Stimulated activated CD4-positive, alpha-beta T cell treated with anti-CD3 and anti-CD28 coated beads, Interleukin-12 subunit alpha, Interleukin-12 subunit beta, amount 100 ng/mL, for 4 hours (primary cell): ENCODE measurements at regions not wholly inside any gene's neighbourhood (a gene's known extent, or its start where the extent isn't known, plus 50 kb on each side); places are given as distances from the start of the nearest gene placed in this dataset.

Experiments
- DNase-seq: peaks from one replicate; pipeline ENCODE4 v3.0.0-alpha.2; 2020

DNA sequence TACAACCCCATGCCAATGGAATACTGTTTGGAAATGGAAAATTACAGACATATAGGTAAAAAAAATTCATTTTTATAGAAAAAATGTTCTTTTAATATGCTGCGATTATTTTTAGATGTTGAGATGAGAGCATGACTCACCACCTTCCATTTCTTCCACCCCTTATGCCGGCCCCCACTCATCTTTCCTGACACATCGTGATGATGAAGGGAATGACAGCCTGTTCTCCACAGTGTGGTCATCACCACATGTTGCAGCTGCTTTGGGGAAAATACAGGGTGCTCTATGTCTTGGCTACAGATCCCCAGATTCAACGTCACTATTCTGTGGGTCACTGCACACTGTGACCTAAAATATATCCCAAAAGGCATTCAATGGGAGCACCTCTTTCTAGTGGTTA, 916.2 kb downstream of the METTL15 start:
- no peak for DNase-seq

DNA sequence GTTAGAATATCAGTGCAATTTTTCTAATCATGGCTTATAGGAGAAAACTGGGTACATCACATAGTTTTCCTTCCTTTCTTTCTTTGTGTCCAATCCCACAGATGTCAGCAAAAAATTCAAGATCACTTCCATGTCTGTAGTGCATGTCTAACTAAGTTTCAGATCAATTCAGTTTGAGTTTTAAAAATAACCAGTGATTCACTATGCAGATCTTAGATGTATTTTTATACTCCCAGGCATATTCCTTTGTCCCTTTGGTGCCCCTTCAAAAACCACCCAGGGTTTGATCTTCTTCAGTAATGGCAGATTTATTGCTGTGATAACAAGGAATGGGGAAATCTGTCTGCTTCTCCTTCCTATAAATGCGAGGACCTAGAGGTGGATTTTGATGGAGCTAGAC, 915.6 kb downstream of the METTL15 start:
- no peak for DNase-seq

DNA sequence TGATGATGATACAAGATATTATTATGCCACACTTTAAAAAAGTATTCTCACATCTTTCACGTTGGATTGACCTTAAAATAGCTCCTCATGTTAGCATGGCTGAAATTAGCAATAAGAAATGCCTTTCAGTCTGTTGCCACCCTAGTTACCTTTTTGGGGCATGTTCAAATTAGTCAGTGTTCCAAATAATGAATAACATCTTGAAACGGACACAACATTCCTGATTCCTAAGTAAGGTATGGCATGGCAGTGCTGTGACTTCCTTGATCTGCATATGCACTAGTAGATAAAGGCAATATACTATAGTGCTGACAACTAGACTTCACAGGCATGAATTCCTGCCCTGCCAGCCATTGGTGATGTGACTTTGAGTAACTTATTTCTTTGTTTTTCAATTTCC, 914.5 kb downstream of the METTL15 start:
- DNase-seq, result no peak

DNA sequence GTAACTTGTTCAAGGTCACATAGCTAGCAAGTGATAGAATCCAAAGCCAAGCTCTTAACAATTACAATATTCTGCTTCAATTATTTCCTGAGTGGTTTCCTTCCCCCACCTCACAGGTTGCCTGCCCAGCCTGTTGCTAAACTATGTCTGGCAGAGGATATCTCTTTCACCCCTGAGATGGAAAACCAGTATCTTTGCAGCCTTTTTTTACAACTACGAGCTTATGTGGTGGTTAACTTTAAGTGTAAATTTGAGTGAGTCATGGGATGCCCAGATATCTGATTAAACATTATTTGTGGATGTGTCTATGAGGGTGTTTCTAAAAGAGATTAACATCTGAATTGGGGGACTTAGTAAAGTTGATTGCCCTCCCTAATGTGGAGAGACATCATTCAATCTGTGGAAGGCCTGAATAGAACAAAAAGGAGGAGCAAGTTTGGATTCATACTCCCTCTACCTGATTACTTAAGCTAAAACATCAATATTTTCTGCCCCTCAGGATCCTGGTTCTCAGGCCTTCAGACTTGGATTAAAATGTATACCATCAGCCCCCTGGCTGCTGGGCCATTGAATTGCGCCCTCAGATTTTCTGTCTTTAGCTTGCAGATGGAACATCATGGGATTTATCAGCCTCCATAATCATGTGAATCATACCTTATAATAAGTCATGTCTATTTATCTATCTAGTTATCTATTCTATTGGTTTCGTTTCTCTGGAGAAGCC, 911.9 kb downstream of the METTL15 start:
- no peak for DNase-seq

DNA sequence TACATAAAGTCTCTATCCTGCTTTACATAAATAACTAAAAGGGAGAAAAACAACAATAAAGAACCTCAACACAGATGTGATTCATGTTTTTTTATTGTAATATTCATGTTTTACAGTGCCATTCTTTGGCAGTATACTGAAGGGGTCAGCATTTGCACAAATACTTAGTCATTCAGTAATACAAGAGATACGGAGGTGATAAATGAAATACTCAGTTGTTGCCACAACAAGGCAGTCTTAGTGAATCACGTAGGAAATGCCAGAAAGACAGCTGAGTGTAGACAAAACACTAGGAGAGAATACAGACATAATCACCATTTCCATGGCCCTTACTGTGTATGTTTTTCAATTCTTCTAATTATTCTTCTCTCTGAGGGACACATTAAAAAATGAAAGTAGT, 910.4 kb downstream of the METTL15 start:
- no peak for DNase-seq

DNA sequence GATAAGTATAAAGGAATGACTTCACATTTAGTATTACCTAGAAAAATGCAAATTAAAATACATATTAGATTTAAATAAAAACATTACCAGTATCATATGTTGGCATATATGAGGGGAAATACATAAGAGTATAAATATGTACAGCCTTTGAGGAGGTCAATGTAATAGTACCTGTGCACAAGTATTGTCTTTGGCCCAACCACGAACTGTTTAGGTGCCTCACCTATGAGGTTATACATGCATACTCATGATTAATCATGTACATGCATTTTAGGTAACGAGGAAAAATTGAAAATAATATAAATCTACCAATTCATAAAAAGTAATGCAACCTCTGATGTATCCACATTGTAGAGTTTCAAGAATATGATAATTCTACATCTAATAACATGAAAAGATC, 909.8 kb downstream of the METTL15 start:
- no peak for DNase-seq

DNA sequence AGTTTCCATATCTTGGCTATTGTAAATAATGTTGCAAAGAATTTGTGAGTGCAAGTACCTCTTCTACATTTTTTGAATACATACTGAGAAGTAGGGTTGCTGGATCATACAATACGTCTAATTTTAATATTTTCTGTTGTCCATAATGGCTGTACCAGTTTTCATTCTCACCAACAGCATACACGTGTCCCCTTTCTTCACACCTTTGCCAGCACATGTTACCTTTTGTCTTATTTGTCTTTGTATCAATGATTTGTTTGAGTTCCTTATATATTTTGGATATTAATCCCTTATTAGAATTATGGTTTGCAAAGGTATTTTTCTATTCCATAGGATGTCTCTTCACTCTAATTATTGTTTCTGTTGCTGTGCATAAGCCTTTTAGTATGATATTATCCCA, 904.3 kb downstream of the METTL15 start:
- no peak for DNase-seq

DNA sequence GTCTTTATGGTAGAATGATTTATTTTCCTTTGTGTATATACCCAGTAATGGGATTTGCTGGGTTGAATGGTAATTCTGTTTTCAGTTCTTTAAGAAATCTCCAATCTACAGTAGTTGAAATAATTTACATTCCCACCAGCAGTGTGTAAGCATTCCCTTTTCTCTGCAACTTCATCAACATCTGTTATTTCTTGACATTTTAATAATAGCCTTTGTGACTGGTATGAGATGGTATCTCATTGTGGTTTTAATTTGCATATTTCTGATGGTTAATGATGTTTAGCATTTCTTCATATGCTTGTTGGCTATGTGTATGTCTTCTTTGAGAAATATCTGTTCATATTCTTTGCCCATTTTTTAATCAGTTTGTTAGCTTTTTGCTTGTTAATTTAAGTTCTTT, 901.2 kb downstream of the METTL15 start:
- no peak for DNase-seq

DNA sequence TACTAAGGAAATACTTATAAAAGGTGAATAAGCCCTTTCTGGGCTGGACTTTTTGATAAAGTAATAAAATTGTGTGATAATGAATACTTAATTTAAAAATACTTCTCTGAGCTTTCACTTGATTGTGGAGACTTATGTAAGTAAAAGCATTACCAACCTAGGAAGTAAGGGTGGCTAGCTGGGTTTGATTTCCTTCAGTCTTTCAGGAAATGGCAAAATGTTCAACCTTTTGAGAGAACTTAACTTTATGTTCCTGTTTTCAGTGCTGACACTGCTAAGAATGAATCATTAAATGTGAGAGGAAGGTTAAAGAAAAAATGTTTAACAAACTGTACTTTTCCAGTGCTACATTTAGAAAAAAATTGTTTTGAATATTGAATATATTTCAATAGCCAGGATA, 900.3 kb downstream of the METTL15 start:
- no peak for DNase-seq

DNA sequence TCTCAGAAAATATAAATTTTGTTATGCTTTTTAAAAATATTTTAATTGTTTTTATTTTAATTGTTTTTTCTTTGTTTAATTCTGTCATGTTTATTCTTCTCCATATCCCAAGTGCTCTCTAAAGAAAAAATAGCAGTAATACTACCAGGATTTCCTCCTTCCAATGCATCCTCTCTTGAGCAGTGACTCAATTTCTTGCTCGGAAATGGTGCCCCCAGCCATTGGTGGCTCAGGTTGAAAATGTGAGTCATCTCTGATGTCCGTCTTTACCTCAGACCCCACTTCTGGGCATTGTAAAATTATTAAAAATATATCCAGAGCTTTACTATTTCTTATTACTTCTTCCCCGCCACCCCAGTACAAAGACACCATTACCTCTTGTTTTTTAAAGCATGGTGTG, 898.5 kb downstream of the METTL15 start:
- DNase-seq, result no peak

DNA sequence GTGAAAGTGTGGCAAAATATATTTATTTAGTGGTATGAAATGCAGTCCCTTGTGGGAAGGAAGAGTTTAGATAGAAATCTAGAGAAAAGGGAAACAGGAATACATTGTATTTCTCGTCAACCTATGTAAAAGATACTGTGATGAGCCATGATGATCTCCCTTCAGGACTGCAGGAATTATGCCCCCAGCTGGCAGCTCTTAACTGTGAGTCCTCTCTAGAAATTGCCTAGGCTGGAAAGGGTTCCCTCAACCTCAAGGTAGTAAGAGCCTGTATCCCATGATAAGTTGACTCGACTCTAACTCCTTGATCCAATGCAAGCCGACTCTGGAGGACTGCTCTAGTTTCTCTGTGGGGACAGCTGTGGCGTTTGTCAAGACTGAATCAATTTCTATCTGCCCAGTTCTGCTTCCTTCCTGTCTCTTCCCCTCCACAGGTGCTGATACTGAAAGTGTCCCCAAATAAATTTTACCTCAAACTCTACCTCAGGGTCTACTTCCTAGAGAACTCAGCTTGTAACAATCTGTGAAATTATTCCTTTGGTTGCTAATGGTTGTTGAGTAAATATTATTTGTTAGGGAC, 897.3 kb downstream of the METTL15 start:
- no peak for DNase-seq

DNA sequence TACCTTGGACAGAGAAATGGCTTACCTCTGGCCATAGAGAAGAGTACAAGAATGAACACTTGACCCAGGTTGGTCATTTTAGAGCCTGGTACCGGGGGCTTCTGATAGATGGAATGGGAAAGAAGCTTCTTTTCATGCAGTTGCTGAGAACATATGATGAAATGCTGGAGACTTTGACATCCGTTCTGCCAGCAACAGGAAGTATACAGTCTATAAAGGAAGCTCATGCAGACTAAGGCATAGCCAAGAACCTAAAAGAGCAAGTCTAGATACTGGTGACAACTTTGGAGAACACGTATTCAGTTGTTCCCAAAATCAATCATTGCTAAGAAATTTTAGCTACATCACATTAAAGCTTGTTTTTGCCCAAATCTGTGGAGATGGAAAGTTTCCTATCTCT, 894.6 kb downstream of the METTL15 start:
- no peak for DNase-seq

DNA sequence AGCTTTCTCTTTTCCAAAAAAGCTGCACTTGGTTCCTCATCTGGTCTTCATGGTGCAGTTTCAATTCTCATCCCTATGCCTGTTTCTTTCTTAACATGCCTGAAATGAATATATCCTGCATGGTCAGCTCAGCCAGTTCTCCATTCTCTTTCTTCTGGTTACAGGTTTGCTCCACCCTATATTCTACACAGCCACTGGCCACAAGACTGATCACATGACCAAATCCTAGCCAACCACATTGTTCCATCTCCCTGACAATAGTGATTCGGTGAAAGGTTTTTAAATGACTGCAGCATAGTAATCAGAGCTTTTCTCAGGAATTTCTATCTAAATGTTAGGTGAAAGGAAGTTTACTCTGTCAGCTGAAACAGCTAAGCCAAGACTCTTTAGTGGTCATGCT, 891.4 kb downstream of the METTL15 start:
- no peak for DNase-seq

DNA sequence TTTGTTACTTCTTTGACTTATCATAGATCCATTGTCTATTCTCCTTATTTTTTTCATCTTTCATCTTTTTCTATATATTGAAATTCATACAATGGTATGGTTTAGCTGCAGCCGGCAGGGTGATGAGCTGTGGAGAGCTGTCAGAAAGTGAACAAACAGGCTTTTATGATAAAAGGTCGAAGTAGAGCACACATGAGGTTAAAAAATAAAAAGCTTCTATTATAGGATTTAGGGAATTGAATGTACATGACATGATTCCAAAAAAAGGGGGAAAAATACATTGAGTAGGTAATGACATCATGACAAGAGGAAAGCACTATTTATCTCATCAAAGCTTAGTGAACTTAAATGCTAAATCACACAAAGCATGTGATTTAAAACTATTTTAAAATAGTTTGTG, 884.8 kb downstream of the METTL15 start:
- DNase-seq, result no peak

DNA sequence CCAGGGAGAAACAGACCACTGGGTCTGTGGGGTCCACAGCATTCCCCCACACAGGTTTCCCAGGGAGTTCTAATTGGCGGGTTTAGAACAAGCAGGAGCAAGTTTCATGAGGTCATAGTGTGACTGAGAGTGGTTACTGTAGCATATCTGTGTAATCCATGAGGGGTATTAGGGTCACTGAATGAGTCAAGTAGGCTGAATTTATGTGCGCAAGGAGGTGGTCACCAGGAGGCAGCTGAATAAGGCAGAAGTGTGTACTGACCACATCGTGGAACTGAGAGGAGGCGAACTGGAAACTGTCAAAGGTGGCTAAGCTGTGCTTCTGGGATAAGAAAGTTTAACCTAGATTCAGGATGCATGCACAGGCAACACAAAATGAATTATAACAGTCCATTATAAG, 876.0 kb downstream of the METTL15 start:
- no peak for DNase-seq

DNA sequence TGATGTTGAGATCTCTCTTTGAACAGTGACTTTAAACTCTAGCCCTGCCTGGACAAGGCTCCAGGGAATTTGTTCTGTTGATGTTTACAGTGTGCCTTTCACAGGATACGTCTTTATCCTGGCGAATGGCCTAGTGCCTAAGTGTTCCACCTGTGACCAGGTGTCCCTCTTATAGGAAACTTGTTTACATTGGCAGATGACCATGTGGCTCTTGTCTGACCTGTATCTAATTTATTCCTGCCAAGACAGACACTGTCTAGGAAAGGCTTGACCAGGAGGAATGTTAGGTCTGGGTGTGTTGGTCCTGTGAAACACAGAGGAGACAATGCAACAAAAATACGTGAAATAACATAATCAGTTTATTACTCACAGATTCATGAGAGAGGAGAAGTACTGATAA, 875.6 kb downstream of the METTL15 start:
- DNase-seq, result no peak

DNA sequence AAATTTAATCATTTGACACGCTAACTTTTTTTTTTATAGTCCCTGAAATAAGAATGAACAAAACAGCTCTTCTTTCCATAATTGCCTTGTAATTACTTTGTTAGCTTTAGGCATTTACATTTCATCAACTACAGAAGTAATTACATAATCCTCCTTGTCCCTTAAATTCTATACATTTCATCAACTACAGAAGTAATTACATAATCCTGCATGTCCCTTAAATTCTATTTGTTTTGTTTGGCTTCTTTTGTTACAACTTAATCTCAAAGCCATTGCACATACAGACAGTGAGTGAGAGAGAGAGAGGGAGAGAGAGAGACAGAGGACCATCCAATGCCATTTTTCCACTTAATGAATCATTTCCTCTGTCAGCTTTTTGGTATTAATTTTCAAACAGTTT, 873.2 kb downstream of the METTL15 start:
- DNase-seq, result no peak

DNA sequence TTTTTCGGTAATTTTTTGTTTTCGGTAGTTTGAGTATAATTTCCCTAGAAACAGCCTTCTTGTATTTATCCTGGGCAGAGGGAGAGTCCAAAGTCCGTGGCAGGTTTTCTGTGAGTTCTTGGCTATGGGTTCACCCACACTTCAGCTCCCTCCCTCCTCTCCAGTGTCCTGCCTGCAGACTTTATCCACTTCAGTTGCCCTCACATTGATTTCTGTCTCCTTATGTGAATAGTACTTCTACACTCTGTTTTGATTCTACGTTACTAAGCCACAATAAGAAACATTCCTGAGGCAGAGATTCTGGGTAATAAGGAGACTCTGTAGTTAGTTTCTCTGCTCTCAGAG, 868.6 kb downstream of the METTL15 start:
- DNase-seq, result no peak

DNA sequence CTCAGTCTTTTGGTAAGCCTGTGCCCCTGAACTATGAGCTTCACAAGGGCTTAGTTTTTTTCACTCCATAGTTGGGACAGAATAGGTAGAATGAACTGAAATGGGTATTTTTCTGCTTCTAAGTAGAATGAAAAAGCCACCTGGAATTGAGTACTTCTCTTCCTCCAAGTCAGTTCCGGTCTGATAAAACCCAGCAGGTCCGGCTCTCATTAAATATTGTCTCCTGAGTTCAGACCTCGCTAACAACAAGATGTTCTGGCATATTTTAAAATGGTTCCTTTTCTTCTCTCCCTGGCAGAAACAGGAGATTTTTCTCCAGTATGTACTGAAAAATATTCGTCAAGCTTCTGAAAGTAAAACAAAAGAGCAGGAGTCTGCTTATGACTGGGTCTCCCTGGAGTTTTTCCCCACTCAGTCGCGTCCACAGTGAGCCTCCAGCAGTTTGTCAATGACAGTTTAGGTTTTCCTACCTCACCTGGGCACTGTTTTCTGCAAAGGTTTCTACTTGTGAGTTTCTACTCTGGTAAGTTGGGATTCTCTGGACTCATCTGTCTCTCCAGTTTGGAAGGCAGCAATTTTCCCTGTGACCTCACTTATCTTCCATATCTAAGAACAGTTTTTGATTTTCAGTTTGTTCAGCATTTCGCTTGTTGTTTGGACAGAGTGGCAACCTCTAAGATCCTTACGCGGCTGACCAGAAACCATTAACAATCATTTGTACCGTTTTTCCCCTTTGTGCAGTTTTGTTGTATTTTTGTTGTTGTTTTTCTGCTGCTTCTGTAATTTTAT, 868.0 kb downstream of the METTL15 start:
- DNase-seq, result no peak

DNA sequence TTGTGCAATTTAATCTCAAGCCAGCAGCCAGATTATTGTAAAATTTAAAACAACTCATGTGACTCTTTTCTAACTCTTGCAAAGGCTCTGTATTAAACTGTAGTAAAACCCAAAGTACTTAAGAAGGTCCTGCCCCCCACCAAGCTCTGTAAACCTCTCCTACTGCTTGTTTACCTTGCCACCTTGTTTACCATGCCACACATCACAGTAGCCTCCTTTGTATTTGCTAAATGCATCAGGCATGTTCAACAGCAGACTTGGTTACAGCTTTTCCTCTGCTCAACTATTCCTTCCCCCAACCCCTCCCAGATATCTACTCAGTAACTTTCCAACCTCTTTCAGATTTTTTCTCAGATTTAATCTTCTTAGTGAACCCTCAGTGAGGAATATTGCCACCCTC, 861.6 kb downstream of the METTL15 start:
- DNase-seq, result no peak

DNA sequence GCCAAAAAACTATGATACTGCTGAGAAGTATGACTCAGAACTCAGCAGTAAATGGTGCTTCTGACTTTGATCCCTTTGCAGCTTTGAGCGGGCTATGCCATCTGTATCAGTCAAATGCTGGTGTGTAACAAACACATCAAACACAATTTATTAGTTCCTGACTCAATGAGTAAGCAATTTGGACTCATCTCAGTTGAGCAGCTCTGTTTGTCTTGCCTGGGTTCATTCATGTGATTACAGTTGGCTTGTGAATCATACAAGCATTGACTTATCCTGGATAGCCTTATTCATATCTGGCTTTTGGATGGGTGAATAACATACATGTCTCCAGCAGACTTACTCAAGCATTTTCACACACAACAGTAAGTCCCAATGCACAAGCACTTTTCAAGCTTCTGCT, 858.8 kb downstream of the METTL15 start:
- no peak for DNase-seq

DNA sequence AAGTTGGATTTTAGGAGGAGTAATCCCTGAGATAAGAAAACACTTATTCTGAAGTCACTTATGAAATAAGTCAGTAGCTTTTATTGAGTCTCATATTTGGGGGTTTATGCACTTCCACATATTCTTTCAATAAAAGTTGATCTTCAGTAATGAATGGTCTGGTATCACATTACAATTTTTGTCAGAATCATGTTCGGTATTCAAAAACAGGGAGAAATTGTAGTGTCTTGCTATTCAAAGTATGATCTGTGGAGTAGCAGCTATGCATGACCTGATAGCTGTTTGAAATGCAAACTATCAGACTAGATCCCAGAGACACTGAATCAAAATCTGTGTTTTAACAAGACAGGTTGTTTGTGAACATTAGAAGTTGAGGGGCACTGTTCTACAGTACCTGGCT, 857.6 kb downstream of the METTL15 start:
- DNase-seq, result no peak

DNA sequence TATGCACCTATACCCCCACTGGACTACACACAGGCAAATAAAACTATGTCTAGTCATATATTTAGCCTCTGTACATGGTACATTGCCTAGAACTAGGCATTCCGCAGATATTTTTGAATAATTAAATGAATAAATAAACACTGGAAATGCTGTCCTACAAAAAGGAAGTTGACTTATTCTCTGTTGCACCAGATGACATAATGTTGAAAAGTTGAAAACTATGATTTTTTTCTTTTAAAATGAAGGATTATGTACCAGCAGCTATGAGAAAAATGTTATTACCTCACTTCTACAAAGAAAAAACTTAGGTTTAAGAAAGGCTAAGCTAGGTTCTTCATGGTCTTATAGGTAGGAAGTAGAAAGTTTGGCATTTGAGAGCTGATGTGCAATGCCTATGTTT, 856.6 kb downstream of the METTL15 start:
- no peak for DNase-seq

DNA sequence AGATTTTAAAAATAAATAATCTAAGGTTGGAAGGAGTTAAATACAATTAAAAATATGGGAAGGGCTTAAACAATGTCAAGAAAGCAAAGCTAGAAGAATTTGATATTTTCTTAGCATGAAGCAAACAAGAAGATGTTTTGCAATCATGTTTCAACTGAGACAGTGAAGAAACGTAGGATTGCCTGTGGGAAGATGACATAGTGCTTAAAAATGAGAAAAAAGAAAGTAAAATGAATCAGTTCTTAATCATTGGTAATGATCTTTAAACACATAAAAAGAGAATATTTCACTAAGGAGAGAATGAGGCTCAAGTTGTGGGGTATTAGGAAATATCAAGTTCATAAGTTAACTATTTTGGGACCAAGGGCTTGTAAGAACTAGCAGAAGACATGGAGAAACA, 855.0 kb downstream of the METTL15 start:
- DNase-seq, result no peak

DNA sequence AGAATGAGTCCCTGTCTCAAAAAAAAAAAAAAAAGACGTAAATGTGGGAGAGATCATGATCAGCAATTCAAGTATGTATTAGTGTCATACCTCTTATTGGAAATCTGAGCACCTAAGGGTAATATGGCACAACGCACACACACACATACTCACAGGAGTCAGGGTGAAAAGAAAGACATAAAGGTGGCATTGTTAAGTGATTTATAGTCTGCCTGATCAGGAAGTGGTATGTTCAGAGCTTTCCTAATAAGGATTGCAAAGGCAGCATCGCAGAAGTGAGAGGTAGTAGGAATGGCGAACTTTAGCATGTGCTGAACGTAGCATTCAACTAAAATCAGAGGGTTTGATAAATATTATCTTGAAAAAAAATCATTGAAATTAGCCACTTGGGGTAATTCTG, 854.3 kb downstream of the METTL15 start:
- no peak for DNase-seq
